OCI-LY1 (cell line): ENCODE measurements at regions not wholly inside any gene's neighbourhood (a gene's known extent, or its start where the extent isn't known, plus 50 kb on each side); places are given as distances from the start of the nearest gene placed in this dataset.

Source experiments
- CTCF ChIP-seq: fragments of 200-600 bp; sonication (generic), shearing (Covaris generic); IDR thresholded peaks from 2 replicates; pipeline ENCODE4 v1.5.1; 2017; ENCODE audit warnings: mild to moderate bottlenecking, antibody characterized with exemption, low read length, moderate library complexity, mixed read lengths
- EZH2 ChIP-seq: fragments of 200-600 bp; sonication (generic), shearing (Covaris generic); IDR thresholded peaks from 2 replicates; pipeline ENCODE4 v1.8.0; 2017; ENCODE audit warnings: borderline replicate concordance, mixed run types, mild to moderate bottlenecking, antibody characterized with exemption, low read length, moderate library complexity, mixed read lengths

DNA sequence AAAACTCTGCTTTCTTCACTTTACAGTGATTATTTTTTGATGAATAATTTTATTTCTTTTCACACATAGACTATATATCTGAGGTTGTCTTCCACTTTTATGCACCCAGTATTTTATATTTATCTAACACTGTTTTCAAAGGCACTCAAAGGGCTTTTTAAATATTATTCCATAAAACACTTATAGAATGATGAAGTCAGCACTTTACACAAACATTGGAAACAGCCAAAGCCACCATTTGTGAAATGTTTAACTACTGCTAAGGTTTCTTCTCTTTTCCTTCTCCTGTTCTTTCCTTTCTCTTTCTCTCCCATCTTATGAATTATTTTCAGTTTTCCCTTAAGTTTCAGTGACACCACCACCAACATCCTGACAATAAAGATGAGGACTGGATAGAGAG is 317.7 kb upstream of the FAM78B start:
- TF ChIP-seq CTCF (no peak), EZH2 (no peak)
